K562 (cell line): ENCODE measurements at regions not wholly inside any gene's neighbourhood (a gene's known extent, or its start where the extent isn't known, plus 50 kb on each side); places are given as distances from the start of the nearest gene placed in this dataset.

ENCODE experiments used
- ELF1 ChIP-seq: fragments of 200-800 bp; sonication (Bioruptor generic); IDR thresholded peaks from 2 replicates; pipeline ENCODE4 v1.6.1; 2016; ENCODE audit warnings: missing genetic modification characterization, missing compliant biosample characterization
- EP300 ChIP-seq: IDR thresholded peaks from 2 replicates; pipeline ENCODE4 v1.6.1; 2012; ENCODE audit warnings: low read length, improper control_type of control experiment
- GTF2F1 ChIP-seq: IDR thresholded peaks from 2 replicates; pipeline ENCODE4 v1.6.1; 2011; ENCODE audit warnings: low read depth, low read length, improper control_type of control experiment
- KDM1A ChIP-seq, 2 experiments: fragments of 450-650 bp; IDR thresholded peaks; 2 replicates each; pipeline ENCODE4 v1.6.1; 2016; ENCODE audit warnings: mild to moderate bottlenecking in 2 of 2
- NFIC ChIP-seq: fragments of 450-650 bp; IDR thresholded peaks from 2 replicates; pipeline ENCODE4 v1.6.1; 2017; ENCODE audit warnings: mild to moderate bottlenecking, inconsistent platforms
- POLR2AphosphoS5 ChIP-seq: IDR thresholded peaks from 2 replicates; pipeline ENCODE4 v1.6.1; 2011; ENCODE audit warnings: mild to moderate bottlenecking, low read depth, low read length, moderate library complexity; ENCODE audit not compliant: control insufficient read depth, insufficient read depth
- SOX6 ChIP-seq: fragments of 450-650 bp; IDR thresholded peaks from 2 replicates; pipeline ENCODE4 v1.6.1; 2014; ENCODE audit warnings: mild to moderate bottlenecking
- ZBTB33 ChIP-seq: sonication (generic); formaldehyde crosslinking; IDR thresholded peaks from 2 replicates; pipeline ENCODE4 v1.8.1; 2023; ENCODE audit warnings: mild to moderate bottlenecking, missing genetic modification reagents

DNA sequence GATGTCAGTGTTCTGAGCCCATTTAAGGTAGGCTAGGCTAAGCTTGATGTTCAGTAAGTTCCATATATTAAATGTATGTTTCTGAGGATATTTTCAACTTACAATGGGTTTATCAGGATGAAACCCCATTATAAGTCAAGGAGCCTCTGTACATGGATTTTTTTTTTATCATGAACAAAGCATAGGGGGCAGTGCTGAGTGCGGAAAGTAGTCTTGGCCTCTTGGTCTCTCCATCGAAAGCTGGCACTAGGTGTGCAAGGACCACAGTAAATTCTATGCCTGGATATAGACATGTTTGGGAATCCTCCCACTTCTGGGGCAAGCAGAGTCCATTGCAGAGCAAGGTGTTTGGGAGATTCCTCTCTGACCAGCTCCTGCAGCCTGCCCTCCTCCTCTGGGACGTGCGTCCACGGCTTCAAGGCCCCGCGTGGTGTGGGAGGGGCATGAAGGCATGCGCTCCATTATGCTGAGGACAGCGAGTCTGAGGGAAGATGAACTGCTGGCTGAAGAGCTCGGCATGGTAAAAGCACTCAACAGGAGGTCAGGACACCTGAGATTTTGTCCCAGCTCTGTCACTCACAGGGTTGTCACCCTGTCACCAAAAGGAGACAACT lies 122.9 kb upstream of the LIPC start:
- no peak for TF ChIP-seq GTF2F1
- TF ChIP-seq EP300, result no peak
- TF ChIP-seq ZBTB33 (CRISPR knock-in tag), result no peak
- no peak for TF ChIP-seq POLR2AphosphoS5
- TF ChIP-seq SOX6, result no peak
- TF ChIP-seq NFIC, result no peak
- no peak for TF ChIP-seq KDM1A (IDR thresholded peaks at IDR 0.05)
- TF ChIP-seq ELF1, result no peak
